NT2/D1 (cell line): ENCODE measurements at regions not wholly inside any gene's neighbourhood (a gene's known extent, or its start where the extent isn't known, plus 50 kb on each side); places are given as distances from the start of the nearest gene placed in this dataset.

Experiments used
- YY1 ChIP-seq: IDR thresholded peaks from 2 replicates; pipeline ENCODE4 v1.6.1; 2011; ENCODE audit not compliant: insufficient read length, insufficient read depth
- ZNF274 ChIP-seq: IDR thresholded peaks from 2 replicates; pipeline ENCODE4 v1.6.1; 2011; ENCODE audit warnings: mild to moderate bottlenecking, low read depth, low read length

DNA sequence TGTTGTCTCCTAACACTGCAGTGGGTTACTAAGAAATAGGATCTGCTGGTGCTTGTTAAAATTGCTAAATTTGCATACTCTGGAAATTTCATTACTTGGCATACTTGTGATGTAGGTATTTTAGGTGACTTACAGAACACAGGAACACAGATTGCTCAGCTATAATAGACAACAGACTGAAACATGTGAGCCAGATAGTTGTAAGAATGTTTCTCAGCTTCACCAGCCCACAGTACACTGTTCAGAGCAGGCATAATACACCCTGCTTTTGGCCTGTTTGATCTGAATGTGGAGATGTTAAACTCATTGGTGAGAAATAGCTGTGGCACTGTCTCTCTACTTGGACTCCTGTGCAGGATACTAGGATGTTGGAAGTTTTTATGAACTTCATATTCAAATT is 275.7 kb downstream of the CSNK1G3 start:
- TF ChIP-seq YY1 (no peak), ZNF274 (no peak)
